H1 (cell line): ENCODE measurements at regions not wholly inside any gene's neighbourhood (a gene's known extent, or its start where the extent isn't known, plus 50 kb on each side); places are given as distances from the start of the nearest gene placed in this dataset.

Source experiments
- CTCF ChIA-PET: fragments of 300-600 bp; sonication (Branson Sonifier 250); formaldehyde crosslinking; loops from one replicate; lab custom pipeline; 2021; ENCODE audit not compliant: partially characterized antibody; lab: Charles Lee
- POLR2A ChIA-PET: fragments of 300-600 bp; sonication (Branson Sonifier 250); formaldehyde crosslinking; loops from one replicate; lab custom pipeline; 2021; ENCODE audit warnings: inconsistent platforms; ENCODE audit not compliant: partially characterized antibody; lab: Charles Lee
- DNase-seq, 2 experiments: peaks; one replicate each; pipeline versions ENCODE4 v3.0.0 to v3.0.0-alpha.2; 2010 to 2022; ENCODE audit warnings: low spot score in 2 of 2, low read depth in 1 of 2, mixed read lengths in 1 of 2
- FAIRE-seq: peaks from 2 replicates; lab custom pipeline; 2011; peaks lifted over from hg19 to GRCh38; lab: Jason Lieb, UNC
- H2AFZ ChIP-seq: 2 replicates; pipeline ENCODE4 v1.8.1; 2012; ENCODE audit warnings: low read length, inconsistent platforms
- H2AK5ac ChIP-seq: 2 replicates; pipeline ENCODE4 v1.6.1; 2013; ENCODE audit warnings: low read depth, low read length
- H2BK120ac ChIP-seq: replicated peaks from 2 replicates; pipeline ENCODE3; 2013; ENCODE audit warnings: low read depth, low read length, inconsistent platforms
- H2BK12ac ChIP-seq: 2 replicates; pipeline ENCODE4 v1.6.1; 2013; ENCODE audit warnings: low read depth, low read length
- H2BK15ac ChIP-seq: 2 replicates; pipeline ENCODE4 v1.6.1; 2013; ENCODE audit warnings: low read length
- H2BK20ac ChIP-seq: 2 replicates; pipeline ENCODE4 v1.6.1; 2013; ENCODE audit warnings: low read length
- H2BK5ac ChIP-seq: 2 replicates; pipeline ENCODE4 v1.6.1; 2013; ENCODE audit warnings: low read depth, low read length
- H3K14ac ChIP-seq: 2 replicates; pipeline ENCODE4 v1.6.1; 2013; ENCODE audit warnings: inconsistent platforms; ENCODE audit not compliant: insufficient read length
- H3K18ac ChIP-seq: 2 replicates; pipeline ENCODE4 v1.6.1; 2013; ENCODE audit warnings: low read length; ENCODE audit errors: extremely low read depth
- H3K23ac ChIP-seq: 2 replicates; pipeline ENCODE4 v1.6.1; 2013; ENCODE audit warnings: inconsistent platforms; ENCODE audit not compliant: insufficient read length
- H3K23me2 ChIP-seq: 2 replicates; pipeline ENCODE4 v1.6.1; 2013; ENCODE audit warnings: low read depth, low read length
- H3K27ac ChIP-seq: 2 replicates; pipeline ENCODE4 v1.6.1; 2011; ENCODE audit warnings: low read depth, low read length, inconsistent platforms
- H3K27me3 ChIP-seq, 4 experiments: replicated peaks in 1 of 4; 1 replicate in 1 of 4; 2 replicates in 3 of 4; pipeline versions ENCODE4 v1.6.1 to v1.8.1; 2011 to 2013; ENCODE audit warnings: low read length in 3 of 4, mild to moderate bottlenecking in 3 of 4, inconsistent platforms in 2 of 4, mixed read lengths in 2 of 4, moderate library complexity in 1 of 4; ENCODE audit not compliant: control insufficient read depth in 3 of 4, insufficient read depth in 3 of 4; ENCODE audit errors: extremely low read depth in 1 of 4
- H3K36me3 ChIP-seq, 4 experiments: 2 replicates each; pipeline versions ENCODE4 v1.6.1 to v1.8.1; 2011 to 2013; ENCODE audit warnings: mild to moderate bottlenecking in 4 of 4, low read length in 3 of 4, moderate library complexity in 2 of 4, control low read depth in 1 of 4, inconsistent platforms in 1 of 4; ENCODE audit not compliant: insufficient read depth in 4 of 4, control insufficient read depth in 2 of 4
- H3K4ac ChIP-seq: replicated peaks from 2 replicates; pipeline ENCODE3; 2013; ENCODE audit warnings: low read length, low read depth, mixed read lengths, inconsistent platforms; ENCODE audit not compliant: insufficient read length
- H3K4me1 ChIP-seq, 4 experiments: replicated peaks in 1 of 4; 1 replicate in 1 of 4; 2 replicates in 3 of 4; pipeline versions ENCODE4 v1.6.1 to v1.8.1; 2011 to 2013; ENCODE audit warnings: low read length in 3 of 4, inconsistent platforms in 2 of 4, mixed read lengths in 1 of 4; ENCODE audit not compliant: insufficient read depth in 4 of 4, control insufficient read depth in 3 of 4
- H3K4me2 ChIP-seq, 2 experiments: 2 replicates each; pipeline versions ENCODE4 v1.6.1 to v1.8.1; 2011 to 2013; ENCODE audit warnings: low read depth in 2 of 2, low read length in 2 of 2, control low read depth in 1 of 2, inconsistent platforms in 1 of 2, mild to moderate bottlenecking in 1 of 2; ENCODE audit not compliant: insufficient read depth in 1 of 2
- H3K4me3 ChIP-seq, 4 experiments: fragments of 200-600, 300-600 bp in 1 of 4; sonication (generic), shearing (Covaris generic), sonication (Bioruptor Twin) in 1 of 4; 2 replicates each; pipeline versions ENCODE4 v1.5.1 to v1.8.1; 2011 to 2016; ENCODE audit warnings: low read length in 4 of 4, low read depth in 3 of 4, control low read depth in 2 of 4, inconsistent platforms in 2 of 4, mild to moderate bottlenecking in 2 of 4, mixed read lengths in 1 of 4, moderate library complexity in 1 of 4; ENCODE audit not compliant: insufficient read depth in 2 of 4; ENCODE audit errors: extremely low read depth in 1 of 4
- H3K56ac ChIP-seq: replicated peaks from 2 replicates; pipeline ENCODE3; 2013; ENCODE audit warnings: low read depth, mild to moderate bottlenecking, mixed read lengths, low read length, inconsistent platforms; ENCODE audit not compliant: insufficient read length
- H3K79me1 ChIP-seq: 2 replicates; pipeline ENCODE4 v1.6.1; 2013; ENCODE audit warnings: low read depth, low read length, control low read depth
- H3K79me2 ChIP-seq, 2 experiments: 2 replicates each; pipeline versions ENCODE4 v1.6.1 to v1.8.1; 2012 to 2013; ENCODE audit warnings: low read length in 2 of 2, mild to moderate bottlenecking in 2 of 2, inconsistent platforms in 1 of 2; ENCODE audit not compliant: insufficient read depth in 2 of 2, control insufficient read depth in 1 of 2
- H3K9ac ChIP-seq, 4 experiments: replicated peaks in 1 of 4; 1 replicate in 1 of 4; 2 replicates in 3 of 4; pipeline versions ENCODE4 v1.6.1 to v1.8.1; 2011 to 2013; ENCODE audit warnings: low read depth in 3 of 4, low read length in 3 of 4, control low read depth in 2 of 4, mild to moderate bottlenecking in 2 of 4, moderate library complexity in 2 of 4, inconsistent platforms in 1 of 4; ENCODE audit errors: extremely low read depth in 1 of 4
- H3K9me3 ChIP-seq, 2 experiments: 2 replicates each; pipeline versions ENCODE4 v1.6.1 to v1.8.1; 2012 to 2013; ENCODE audit warnings: mild to moderate bottlenecking in 2 of 2, moderate library complexity in 2 of 2, control low read depth in 1 of 2, inconsistent platforms in 1 of 2, low read depth in 1 of 2, low read length in 1 of 2, mixed read lengths in 1 of 2; ENCODE audit not compliant: insufficient read depth in 2 of 2
- H4K20me1 ChIP-seq, 2 experiments: replicated peaks in 1 of 2; 2 replicates each; pipeline versions ENCODE3 to v1.8.1; 2011 to 2013; ENCODE audit warnings: inconsistent platforms in 2 of 2, low read length in 2 of 2, mild to moderate bottlenecking in 1 of 2; ENCODE audit not compliant: insufficient read depth in 2 of 2, control insufficient read depth in 1 of 2
- H4K5ac ChIP-seq: 2 replicates; pipeline ENCODE4 v1.6.1; 2013; ENCODE audit warnings: low read length, low read depth, mixed read lengths, inconsistent platforms; ENCODE audit not compliant: insufficient read length
- H4K8ac ChIP-seq: 2 replicates; pipeline ENCODE4 v1.8.0; 2013; ENCODE audit warnings: mild to moderate bottlenecking, moderate library complexity, low read length, inconsistent platforms; ENCODE audit not compliant: insufficient read depth; ENCODE audit errors: extremely low read depth
- H4K91ac ChIP-seq: replicated peaks from 2 replicates; pipeline ENCODE3; 2013; ENCODE audit warnings: low read length, mixed read lengths, inconsistent platforms; ENCODE audit not compliant: insufficient read length
- ATF2 ChIP-seq: IDR thresholded peaks from 2 replicates; pipeline ENCODE4 v1.6.1; 2012; ENCODE audit warnings: low read length, inconsistent platforms
- CBX8 ChIP-seq: fragments of 300-800, 300-1000 bp; sonication (generic); IDR thresholded peaks from 2 replicates; pipeline ENCODE4 v1.7.1; 2016; ENCODE audit warnings: low read depth, low read length, borderline replicate concordance
- KDM1A ChIP-seq: fragments of 200-600, 300-600 bp; sonication (generic); IDR thresholded peaks from 2 replicates; pipeline ENCODE4 v1.7.1; 2016; ENCODE audit warnings: mild to moderate bottlenecking, low read length, borderline replicate concordance
- MAX ChIP-seq: IDR thresholded peaks from 2 replicates; pipeline ENCODE4 v1.6.1; 2012; ENCODE audit warnings: inconsistent platforms
- NANOG ChIP-seq: IDR thresholded peaks from 2 replicates; pipeline ENCODE4 v1.6.1; 2011; ENCODE audit warnings: low read length, low read depth, mild to moderate bottlenecking, inconsistent platforms; ENCODE audit not compliant: insufficient read depth, poor library complexity, severe bottlenecking
- PHF8 ChIP-seq: fragments of 200-600 bp; sonication (generic); conservative IDR thresholded peaks from 2 replicates; pipeline ENCODE4 v1.7.1; 2012; ENCODE audit warnings: low read depth, mild to moderate bottlenecking, inconsistent platforms, low read length, moderate library complexity
- RBBP5 ChIP-seq: IDR thresholded peaks from 2 replicates; pipeline ENCODE4 v1.7.1; 2012; ENCODE audit warnings: low read depth, mild to moderate bottlenecking, inconsistent platforms, low read length, moderate library complexity, borderline replicate concordance
- RNF2 ChIP-seq: fragments of 200-900, 300-1000 bp; sonication (generic); IDR thresholded peaks from 2 replicates; pipeline ENCODE4 v1.7.1; 2016; ENCODE audit warnings: borderline replicate concordance, low read depth, mild to moderate bottlenecking, antibody characterized with exemption, low read length; ENCODE audit not compliant: poor library complexity, severe bottlenecking; ENCODE audit errors: missing control alignments
- RXRA ChIP-seq: IDR thresholded peaks from 2 replicates; pipeline ENCODE4 v1.6.1; 2011; ENCODE audit warnings: low read depth, mild to moderate bottlenecking, low read length, moderate library complexity; ENCODE audit not compliant: insufficient read depth
- WGBS, 2 experiments: shearing (Covaris generic) in 1 of 2; methylation state at CpG; one replicate each; pipeline versions ENCODE4 v1.1.6 to v1.1.7; 2013 to 2015; ENCODE audit warnings: low lambda C conversion rate in 2 of 2, mixed read lengths in 2 of 2, inconsistent platforms in 1 of 2, low coverage in 1 of 2, missing lambda C conversion rate in 1 of 2; ENCODE audit not compliant: insufficient replicate concordance in 2 of 2, insufficient coverage in 1 of 2, insufficient read length in 1 of 2; ENCODE audit errors: extremely low coverage in 1 of 2, missing lambda C conversion rate in 1 of 2; 5-methylcytosine and 5-hydroxymethylcytosine counted together

GRCh38 chr16:54588026-54588425 is 301.4 kb upstream of the IRX3 start:
- POLR2A ChIA-PET, result no interaction called here
- Histone ChIP-seq H4K5ac (no peak overlapping the region), H4K8ac (no peak overlapping the region), H2BK12ac (no peak overlapping the region), H3K4me2 (no peak overlapping the region), H3K27me3 (peaks cover 0 to 6% (median 1%) of the 10 kb centered on the region in 4 experiments; a peak in 4 of 7 replicates), H3K9me3 (no peaks in the 10 kb centered on the region), H2BK20ac (peak overlapping the region; percentile 76; the same call in 1 of the 2 replicates), H3K56ac (no peak overlapping the region), H4K91ac (no peak overlapping the region), H3K14ac (no peak overlapping the region), H2BK15ac (no peak overlapping the region), H2BK5ac (peak overlapping the region; percentile 21; the same call in 1 of the 2 replicates), H2AFZ (no peak overlapping the region), H3K23ac (no peak overlapping the region), H3K23me2 (no peaks in the 10 kb centered on the region), H3K79me1 (no peaks in the 10 kb centered on the region), H2BK120ac (no peak overlapping the region), H3K9ac (no peak overlapping the region), H3K36me3 (no peaks in the 10 kb centered on the region), H4K20me1 (no peaks in the 10 kb centered on the region), H3K4me1 (peaks cover 6 to 35% (median 23%) of the 10 kb centered on the region in 4 experiments), H3K27ac (no peak overlapping the region), H3K79me2 (no peaks in the 10 kb centered on the region), H3K4ac (no peak overlapping the region), H3K18ac (peak overlapping the region; percentile 15; the same call in 1 of the 2 replicates), H3K4me3 (no peak overlapping the region), H2AK5ac (no peak overlapping the region)
- WGBS, 2 experiments, result 87% methylated on average over 5 of the region's 5 CpGs; no CpG with 5 or more reads in 1 of the 2 experiments
- CTCF ChIA-PET, result interaction anchor here (1.1 kb wide), 1 partner anchor 230 kb away, joined by 3 read pairs; no protein-coding TSS in a partner anchor
- no peak for FAIRE-seq
- TF ChIP-seq CBX8 (no peak), MAX (no peak), PHF8 (no peak), NANOG (no peak), ATF2 (no peak), RNF2 (no peak), RXRA (no peak), KDM1A (no peak), RBBP5 (no peak)
- DNase-seq, result no peak
